ENCODE measurements at regions not wholly inside any gene's neighbourhood (a gene's known extent, or its start where the extent isn't known, plus 50 kb on each side); places are given as distances from the start of the nearest gene placed in this dataset.

DNA sequence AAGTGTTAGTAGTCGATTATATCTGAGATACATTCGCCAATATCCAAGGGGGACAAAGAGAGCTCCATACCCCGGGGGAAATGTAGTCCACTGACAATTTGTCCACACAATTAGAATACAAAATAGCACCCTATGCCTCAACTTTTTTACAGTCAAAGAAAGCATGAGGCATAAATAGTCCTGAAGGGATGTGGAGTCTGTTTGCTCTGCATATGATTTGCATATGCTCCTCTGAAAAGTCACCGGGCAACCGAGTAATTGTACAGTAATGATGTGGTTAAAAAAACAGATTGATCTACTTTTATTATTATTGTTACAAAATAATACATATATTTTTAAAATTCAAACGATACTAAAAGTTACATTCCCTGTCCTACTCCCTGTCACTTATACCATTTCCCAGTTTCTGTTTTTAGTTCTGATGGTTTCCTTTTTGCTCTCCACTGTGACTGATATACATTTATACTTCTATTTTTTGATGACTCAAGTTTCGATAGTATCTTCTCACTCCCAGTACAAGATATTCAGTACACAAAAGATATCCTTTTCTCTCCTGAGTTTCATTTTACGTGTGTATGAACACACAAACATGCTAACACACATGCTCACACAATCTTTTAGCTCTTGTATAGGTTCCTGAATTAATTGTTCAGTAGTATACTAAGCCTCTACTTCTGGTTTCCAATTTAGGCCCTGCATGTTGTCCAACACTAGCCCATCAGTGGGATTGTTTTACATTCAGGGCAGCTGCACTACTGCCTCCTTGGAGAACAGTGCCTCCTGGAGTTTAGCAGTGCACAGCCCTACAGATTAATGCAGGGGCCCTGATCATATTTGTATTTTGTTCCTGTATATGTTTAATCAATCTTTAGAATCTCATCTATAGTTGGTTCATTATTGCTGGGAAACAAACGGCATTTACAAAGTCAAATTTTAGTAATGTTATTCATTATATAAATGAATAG, 130.9 kb downstream of the TES start:
- intact Hi-C loops (cut with DNase I; ENCODE audit: low total_unique reads) = loop anchor here (5.0 kb wide), 1 partner anchor 84 kb away; no protein-coding TSS in a partner anchor
- ATAC-seq = peak; percentile 76 to 85
- no peaks in the 10 kb centered on the region for H3K9me3 ChIP-seq
- no peaks in the 10 kb centered on the region for H3K27me3 ChIP-seq
- H3K36me3 ChIP-seq = no peaks in the 10 kb centered on the region
- in situ Hi-C loops (cut with MboI; ENCODE audit: low sequenced_read_pairs in 4 of 4) = loop anchor here in 1 of 4 donors (5.0 kb wide), 1 partner anchor 84 kb away; no protein-coding TSS in a partner anchor
- peaks cover 0 to 16% of the 10 kb centered on the region in 2 donors for H3K4me1 ChIP-seq
- DNase-seq = no peak
- H3K4me3 ChIP-seq = no peak overlapping the region
- H3K27ac ChIP-seq = peak overlapping the region in 2 of 4 donors; percentile 1 to 66
- no peak for TF ChIP-seq POLR2A (IDR thresholded peaks at IDR 0.05)
- TF ChIP-seq, protein P1, sequence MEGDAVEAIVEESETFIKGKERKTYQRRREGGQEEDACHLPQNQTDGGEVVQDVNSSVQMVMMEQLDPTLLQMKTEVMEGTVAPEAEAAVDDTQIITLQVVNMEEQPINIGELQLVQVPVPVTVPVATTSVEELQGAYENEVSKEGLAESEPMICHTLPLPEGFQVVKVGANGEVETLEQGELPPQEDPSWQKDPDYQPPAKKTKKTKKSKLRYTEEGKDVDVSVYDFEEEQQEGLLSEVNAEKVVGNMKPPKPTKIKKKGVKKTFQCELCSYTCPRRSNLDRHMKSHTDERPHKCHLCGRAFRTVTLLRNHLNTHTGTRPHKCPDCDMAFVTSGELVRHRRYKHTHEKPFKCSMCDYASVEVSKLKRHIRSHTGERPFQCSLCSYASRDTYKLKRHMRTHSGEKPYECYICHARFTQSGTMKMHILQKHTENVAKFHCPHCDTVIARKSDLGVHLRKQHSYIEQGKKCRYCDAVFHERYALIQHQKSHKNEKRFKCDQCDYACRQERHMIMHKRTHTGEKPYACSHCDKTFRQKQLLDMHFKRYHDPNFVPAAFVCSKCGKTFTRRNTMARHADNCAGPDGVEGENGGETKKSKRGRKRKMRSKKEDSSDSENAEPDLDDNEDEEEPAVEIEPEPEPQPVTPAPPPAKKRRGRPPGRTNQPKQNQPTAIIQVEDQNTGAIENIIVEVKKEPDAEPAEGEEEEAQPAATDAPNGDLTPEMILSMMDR (IDR thresholded peaks at IDR 0.05 in 4 of 5, conservative IDR thresholded peaks at IDR 0.05 in 1 of 5) = peak; percentile 22 to 57 (median 35)

DNA sequence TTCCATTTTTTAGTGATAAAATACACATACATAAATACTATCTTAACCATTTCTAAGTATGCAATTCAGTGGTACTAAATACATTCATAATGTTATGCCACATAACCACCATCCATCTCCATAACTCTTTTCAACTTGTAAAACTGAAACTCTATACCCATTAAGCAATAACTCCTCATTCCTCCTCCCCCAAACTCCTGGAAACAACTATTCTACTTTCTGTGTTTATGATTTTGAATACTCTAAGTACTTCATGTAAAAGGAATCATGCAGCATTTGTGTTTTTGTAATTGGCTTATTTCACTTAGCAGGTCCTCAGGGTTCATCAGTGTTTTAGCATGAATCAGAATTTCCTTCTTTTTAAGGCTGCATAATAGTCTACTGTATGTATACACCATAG, 131.8 kb downstream of the TES start:
- intact Hi-C loops (cut with DNase I; ENCODE audit: low total_unique reads) = loop anchor here (5.0 kb wide), 1 partner anchor 85 kb away; no protein-coding TSS in a partner anchor
- DNase-seq = no peak
- no peaks in the 10 kb centered on the region for H3K36me3 ChIP-seq
- in situ Hi-C loops (cut with MboI; ENCODE audit: low sequenced_read_pairs in 4 of 4) = loop anchor here in 1 of 4 donors (5.0 kb wide), 1 partner anchor 85 kb away; no protein-coding TSS in a partner anchor
- no peak for TF ChIP-seq POLR2A (IDR thresholded peaks at IDR 0.05)
- TF ChIP-seq, protein P1 (IDR thresholded peaks at IDR 0.05 in 4 of 5, conservative IDR thresholded peaks at IDR 0.05 in 1 of 5) = no peak
- no peak for ATAC-seq
- peaks cover 0 to 16% of the 10 kb centered on the region in 2 donors for H3K4me1 ChIP-seq
- H3K27ac ChIP-seq = no peak overlapping the region
- no peak overlapping the region for H3K4me3 ChIP-seq
- H3K27me3 ChIP-seq = no peaks in the 10 kb centered on the region
- no peaks in the 10 kb centered on the region for H3K9me3 ChIP-seq

DNA sequence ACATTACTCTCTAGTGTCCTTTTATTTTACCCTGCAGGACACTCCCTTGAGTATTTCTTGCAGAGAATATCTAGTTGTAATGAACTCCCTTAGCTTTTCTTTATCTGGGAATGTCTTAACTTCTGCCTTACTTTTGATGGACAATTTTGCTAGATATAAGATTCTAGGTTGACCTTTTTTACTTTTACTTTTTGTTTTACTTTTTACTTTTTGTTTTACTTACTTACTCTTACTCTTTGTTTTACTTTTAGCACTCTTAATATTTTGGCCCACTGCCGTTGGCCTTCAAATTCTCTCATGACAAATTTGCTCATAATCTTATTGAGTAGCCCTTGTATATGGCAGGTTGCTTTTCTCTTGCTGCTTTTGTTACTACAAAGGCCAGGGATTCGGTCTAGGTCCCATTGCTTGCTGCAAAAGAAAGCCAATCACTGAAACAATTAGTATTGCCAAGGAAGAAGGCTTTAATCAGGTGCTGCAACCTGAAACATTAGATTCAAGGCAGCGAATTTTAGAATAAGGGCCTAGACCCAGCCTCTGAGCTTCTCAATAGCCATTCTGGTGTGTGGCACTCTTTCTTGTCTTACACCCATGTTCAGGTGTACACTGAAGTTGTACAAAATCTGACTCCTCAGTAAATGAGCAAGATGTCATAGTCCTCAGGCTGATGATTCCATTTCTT, 137.0 kb downstream of the TES start:
- Histone ChIP-seq H3K27ac (no peak overlapping the region), H3K4me3 (no peak overlapping the region), H3K27me3 (no peaks in the 10 kb centered on the region), H3K4me1 (no peaks in the 10 kb centered on the region), H3K36me3 (no peaks in the 10 kb centered on the region), H3K9me3 (no peaks in the 10 kb centered on the region)
- TF ChIP-seq POLR2A (IDR thresholded peaks at IDR 0.05) = no peak
- TF ChIP-seq, protein P1 (IDR thresholded peaks at IDR 0.05 in 4 of 5, conservative IDR thresholded peaks at IDR 0.05 in 1 of 5) = no peak
- no peak for ATAC-seq
- no peak for DNase-seq
- intact Hi-C loops (cut with DNase I; ENCODE audit: low total_unique reads) = no loop called here
- in situ Hi-C loops (cut with MboI; ENCODE audit: low sequenced_read_pairs in 4 of 4) = no loop called here

DNA sequence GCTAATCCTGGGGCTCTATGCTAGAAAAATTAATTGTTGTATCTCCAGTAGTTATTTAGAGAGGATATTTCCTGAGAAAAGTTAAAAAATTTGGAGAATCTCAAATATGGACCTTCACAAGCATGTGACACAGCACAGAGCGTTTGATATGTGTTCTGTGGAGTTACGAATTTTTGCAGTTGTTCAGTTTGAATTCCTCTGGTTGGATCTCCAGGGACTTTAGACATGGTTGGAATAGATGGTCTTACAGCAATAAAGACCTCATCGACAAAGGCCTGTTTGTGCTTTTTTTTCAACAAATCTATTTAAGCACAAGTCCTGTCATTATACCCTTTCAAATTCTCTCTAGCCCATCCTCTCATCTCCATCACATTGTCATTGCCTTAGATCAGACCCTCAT, 138.0 kb downstream of the TES start:
- H3K36me3 ChIP-seq = no peaks in the 10 kb centered on the region
- H3K27ac ChIP-seq = no peak overlapping the region
- DNase-seq (no peak), ATAC-seq (no peak)
- peaks cover 0 to 3% of the 10 kb centered on the region in 2 donors for H3K4me1 ChIP-seq
- no peak for TF ChIP-seq POLR2A (IDR thresholded peaks at IDR 0.05)
- TF ChIP-seq, protein P1 (IDR thresholded peaks at IDR 0.05 in 4 of 5, conservative IDR thresholded peaks at IDR 0.05 in 1 of 5) = no peak
- no peaks in the 10 kb centered on the region for H3K9me3 ChIP-seq
- in situ Hi-C loops (cut with MboI; ENCODE audit: low sequenced_read_pairs in 4 of 4) = no loop called here
- no peaks in the 10 kb centered on the region for H3K27me3 ChIP-seq
- intact Hi-C loops (cut with DNase I; ENCODE audit: low total_unique reads) = no loop called here
- no peak overlapping the region for H3K4me3 ChIP-seq

Data from gastrocnemius medialis (tissue), 4 donors.